Brain pericyte (primary cell): ENCODE measurements at regions not wholly inside any gene's neighbourhood (a gene's known extent, or its start where the extent isn't known, plus 50 kb on each side); places are given as distances from the start of the nearest gene placed in this dataset.
A peak's percentile ranks its signal among the peaks of the same experiment; 100 is the strongest.

ENCODE experiments used
- DNase-seq: peaks from one replicate; pipeline ENCODE4 v3.0.0-alpha.2; 2012; ENCODE audit warnings: low read depth, low spot score

- no peak for DNase-seq
These were observed 78.4 kb upstream of the ZNF516 start for GRCh38 chr18:76573325-76574025.

DNA sequence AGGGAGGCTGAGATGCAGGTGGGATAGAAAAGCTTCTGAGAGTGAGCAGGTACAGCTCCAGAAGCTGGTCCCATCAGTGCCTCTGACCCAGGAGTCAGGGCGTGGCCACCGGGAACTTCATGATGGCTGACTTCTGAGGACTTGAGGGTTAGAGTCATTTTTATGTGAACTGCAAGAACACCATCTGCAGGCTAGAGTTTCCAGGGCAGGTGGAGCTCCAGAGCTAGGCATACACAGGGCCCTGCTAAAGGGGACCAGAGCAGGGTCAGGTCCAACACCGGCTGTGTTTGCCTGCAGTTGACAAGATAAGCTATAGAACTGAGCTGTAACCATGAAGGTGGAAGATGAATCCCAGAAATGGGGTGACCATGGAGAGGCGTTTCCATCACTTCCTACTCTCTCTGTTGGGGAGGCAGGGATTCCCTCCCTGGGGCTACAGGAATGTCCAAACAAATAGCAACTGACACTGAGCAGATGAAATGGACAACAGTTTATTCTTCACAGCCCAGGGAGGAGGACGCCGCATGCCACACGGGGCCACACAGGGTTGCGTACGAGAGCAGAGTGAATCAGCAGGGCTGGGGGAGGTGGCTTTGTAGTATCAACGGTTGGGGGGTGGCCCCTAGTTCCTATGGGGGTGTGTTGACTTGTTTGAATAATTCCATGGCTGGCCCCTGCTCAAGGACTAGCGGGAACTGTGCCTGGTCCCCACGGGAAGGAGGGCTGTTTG, 77.6 kb upstream of the ZNF516 start:
- no peak for DNase-seq

- no peak for DNase-seq
These were observed 76.6 kb upstream of the ZNF516 start for GRCh38 chr18:76571689-76572088.

- DNase-seq = no peak
These were observed 75.8 kb upstream of the ZNF516 start for GRCh38 chr18:76570856-76571255.

DNA sequence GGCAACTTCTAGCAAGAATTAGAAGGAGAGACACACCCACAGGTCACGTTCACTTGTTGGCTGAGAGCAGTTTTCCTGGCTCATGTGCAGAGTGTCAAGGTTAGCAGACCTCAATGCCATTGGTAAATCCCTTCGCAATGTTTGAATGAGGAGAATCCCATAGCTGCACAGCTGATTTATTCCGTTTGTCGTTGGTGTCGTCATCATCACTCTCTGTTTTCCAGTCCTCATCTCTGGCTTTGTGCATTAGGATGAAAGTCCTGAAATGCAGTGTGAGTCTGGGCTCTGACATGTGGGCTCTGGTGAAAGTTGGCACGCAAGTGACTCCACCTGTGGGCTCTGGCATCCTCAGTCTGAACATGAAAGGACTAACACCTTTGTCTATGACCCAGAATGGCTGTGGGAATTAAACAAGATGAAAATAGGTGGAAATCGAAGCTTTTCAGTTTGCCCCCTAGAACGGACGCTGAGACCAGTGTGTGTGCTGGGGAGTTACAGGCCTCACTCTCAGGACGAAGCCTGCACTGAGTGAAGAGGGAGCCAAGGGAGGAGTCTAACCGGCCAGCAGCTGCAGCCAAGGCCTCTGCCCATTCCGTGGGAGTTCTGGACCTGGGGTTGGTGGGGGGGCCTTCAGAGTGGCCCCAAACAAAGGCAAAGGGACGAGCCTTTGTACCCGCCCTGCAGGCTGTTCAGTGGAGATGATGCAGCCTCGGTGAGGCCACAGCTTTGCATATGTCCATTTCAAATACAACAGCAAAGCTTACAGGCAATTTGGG, 74.8 kb upstream of the ZNF516 start:
- DNase-seq = no peak

DNA sequence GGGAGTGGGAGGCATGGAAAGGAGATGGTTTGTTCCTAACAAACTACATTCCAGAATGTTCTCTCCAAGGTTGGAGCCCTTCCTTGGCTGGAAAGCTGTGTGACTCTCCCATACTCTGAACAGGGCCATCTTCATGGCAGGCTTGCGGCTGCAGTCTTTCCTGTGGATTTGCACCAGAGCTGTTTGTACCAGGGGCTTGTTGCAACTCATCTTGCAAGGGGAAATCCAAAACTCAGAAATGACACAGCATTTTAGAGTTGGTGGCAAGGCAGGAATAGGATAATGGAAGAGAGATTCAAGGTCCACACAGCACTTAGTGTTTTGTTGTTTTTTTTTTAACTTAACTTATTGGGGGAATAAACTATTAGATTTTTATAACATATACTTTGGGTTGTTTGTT, 73.7 kb upstream of the ZNF516 start:
- DNase-seq = no peak

DNA sequence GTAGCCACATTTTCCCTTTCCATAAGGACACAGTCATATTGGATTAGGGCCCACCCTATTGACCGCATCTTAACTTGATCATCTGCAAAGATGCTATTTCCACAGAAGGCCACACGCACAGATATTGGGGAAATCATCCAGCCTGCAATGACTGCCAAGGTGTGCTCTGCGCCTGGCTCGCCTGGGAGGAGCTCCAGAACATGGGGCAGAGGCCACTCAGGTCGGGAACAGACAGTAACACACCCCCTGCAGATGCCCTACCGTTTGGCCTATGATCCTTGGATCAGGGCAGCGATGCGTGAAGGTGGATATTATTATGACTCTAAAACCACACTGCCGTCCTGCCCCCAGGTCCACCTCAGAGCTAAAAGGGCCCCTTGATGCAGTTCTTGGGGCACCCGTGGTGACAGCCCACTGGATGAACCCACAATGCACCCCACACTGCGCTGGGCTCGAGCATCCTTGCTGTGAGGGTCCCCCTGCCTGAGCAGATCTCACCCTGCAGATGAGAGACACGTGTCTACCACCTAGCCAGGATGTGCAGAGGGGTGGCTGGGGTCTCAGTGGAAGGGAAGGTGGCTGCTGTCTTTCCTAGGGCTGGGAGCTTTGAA, 72.9 kb upstream of the ZNF516 start:
- DNase-seq = no peak

DNA sequence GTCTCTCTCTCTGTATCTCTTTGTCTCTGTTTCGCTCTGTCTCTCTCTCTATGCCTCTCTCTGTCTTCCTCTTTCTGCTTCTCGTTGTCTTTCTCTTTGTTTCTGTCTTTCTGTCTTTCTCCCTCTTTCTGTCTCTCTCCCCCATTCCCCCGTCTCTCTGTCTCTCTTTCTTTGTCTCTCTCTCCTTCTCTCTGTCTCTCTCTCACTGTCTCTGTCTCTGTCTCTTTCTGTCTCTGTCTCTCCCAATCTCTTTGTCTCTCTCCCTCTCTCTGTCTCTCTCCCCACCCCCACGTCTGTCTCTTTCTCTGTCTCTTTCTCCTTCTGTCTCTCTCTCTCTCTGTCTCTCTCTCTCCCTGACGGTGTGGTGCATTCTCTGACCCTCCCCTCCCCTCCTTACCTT, 71.9 kb upstream of the ZNF516 start:
- DNase-seq = no peak

- DNase-seq = peak; percentile 66
These were observed 70.5 kb upstream of the ZNF516 start for GRCh38 chr18:76565238-76566173.

GRCh38 chr18:76564655-76565237, 69.7 kb upstream of the ZNF516 start:
- DNase-seq = no peak

DNA sequence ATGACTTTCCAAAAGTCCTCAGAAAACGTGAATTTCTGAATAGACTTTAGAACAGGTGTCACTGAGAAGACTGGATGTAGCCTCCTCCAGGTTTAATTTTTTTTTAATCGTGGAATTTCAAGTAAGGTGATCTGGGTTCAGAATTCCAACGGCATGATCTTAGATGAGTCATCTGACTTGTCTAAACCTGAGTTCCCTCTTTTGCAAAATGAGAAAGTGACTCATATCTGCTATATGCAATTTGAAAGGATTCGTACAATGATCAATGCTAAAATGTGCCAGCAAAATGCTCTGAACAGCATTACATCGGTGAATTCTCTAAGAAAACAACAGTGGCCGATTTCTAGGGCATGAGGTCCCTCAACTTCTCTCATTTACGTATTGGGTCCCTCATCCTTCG, 69.1 kb upstream of the ZNF516 start:
- no peak for DNase-seq

DNA sequence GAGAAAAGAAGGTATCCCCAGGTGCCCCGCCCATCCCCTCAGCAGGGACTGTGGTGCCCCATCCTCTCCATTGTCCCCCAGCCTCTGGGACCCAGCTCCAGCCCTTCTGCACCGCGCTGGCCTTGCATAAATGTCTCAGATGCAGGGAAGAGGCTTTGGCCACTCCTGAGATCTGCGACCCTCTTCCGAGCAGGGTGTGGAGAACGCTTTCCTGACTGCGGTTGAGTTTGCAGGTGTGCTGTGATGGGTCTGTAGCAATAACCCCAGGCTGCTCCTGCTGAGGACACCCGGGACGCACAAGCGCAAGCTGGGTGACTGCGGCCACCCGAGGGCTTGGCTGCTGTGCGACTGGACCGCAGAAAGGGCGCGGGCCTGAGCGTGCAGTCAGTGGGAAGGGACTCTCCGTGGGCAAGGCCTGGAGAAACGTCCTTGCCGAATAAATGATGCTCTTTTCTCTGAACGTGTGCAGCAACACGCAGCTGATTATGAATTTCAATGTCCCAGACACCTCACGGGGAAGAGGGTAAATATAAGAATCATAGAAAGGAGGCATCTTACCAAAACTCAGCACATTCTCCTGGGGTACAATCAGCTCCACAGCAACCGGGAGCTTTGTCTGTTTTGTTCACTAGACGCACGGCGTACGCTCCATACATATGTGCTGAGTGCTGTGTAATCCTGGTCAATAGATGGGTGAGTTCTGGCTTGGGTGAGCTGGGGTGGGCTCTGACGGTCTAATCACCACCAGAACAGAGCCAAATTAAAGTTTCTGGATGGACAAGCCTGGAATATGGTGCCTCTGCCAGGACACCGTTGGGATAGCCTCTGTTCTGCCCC, 67.5 kb upstream of the ZNF516 start:
- no peak for DNase-seq

GRCh38 chr18:76558881-76559667, 64.0 kb upstream of the ZNF516 start:
- no peak for DNase-seq

GRCh38 chr18:76557026-76557575, 62.1 kb upstream of the ZNF516 start:
- no peak for DNase-seq

DNA sequence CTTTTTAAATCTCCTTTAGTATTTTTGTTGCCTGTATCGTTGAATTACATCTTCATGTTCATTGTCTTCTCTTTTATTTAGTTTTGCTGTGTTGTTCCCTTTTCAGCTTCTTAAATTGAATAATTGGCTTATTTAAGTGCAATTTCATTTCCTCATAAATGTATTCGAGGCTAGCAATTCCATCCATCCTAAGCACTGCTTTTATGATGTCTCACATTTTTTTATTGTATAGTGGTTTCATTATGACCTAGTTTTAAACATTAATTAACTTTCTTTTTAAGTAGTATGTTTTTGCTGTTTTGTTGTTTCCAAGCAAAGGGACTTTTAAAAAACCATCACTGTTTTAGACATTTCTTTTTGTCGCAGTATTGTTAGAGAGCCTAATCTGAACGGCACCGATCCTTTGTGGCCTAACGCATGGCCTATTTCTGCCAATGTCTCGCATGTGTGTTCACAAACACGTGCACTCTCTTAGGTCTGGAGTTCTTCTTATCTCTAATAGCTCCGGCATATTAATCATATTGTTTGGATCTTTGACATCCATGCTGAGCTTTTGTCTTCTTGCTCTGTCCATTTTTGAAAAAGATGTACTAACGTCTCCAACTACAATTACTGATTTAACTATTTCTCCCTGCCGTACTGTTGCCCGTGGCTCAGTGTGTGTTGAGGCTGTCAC, 59.6 kb upstream of the ZNF516 start:
- no peak for DNase-seq

- no peak for DNase-seq
These were observed 58.9 kb upstream of the ZNF516 start for GRCh38 chr18:76553715-76554546.

GRCh38 chr18:76548541-76548940, 53.5 kb upstream of the ZNF516 start:
- DNase-seq = no peak
